ENCODE measurements at regions not wholly inside any gene's neighbourhood (a gene's known extent, or its start where the extent isn't known, plus 50 kb on each side); places are given as distances from the start of the nearest gene placed in this dataset.

- no peak for TF ChIP-seq CTCF (IDR thresholded peaks at IDR 0.05; ENCODE audit: borderline replicate concordance, insufficient read depth, low read depth, low read length)
- no peak overlapping the region for H3K4me3 ChIP-seq (ENCODE audit: low read depth, low read length)
These were observed 114.2 kb downstream of the ZNF621 start for GRCh38 chr3:40639006-40639405.

DNA sequence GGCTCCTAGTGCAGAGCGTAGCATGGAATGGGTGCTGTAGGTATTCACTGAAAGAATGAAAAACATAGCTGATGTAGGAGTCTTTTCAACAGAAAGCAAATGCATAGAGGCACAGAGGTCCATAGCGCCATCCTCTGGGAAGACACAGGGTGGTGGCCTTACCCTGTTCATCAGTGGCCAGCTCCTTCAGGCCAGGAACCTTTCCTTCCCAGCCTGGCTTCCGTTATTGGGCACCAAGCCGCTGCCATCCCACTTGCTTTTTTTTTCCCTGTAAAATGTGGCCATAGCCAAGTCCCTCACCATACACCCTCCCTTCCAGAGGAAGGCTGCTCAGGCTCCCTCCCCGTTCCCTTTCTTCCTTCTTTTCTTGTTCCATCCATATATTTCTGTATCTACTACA is 118.1 kb downstream of the ZNF621 start:
- TF ChIP-seq CTCF (IDR thresholded peaks at IDR 0.05; ENCODE audit: borderline replicate concordance, insufficient read depth, low read depth, low read length): no peak
- no peak overlapping the region for H3K4me3 ChIP-seq (ENCODE audit: low read depth, low read length)

DNA sequence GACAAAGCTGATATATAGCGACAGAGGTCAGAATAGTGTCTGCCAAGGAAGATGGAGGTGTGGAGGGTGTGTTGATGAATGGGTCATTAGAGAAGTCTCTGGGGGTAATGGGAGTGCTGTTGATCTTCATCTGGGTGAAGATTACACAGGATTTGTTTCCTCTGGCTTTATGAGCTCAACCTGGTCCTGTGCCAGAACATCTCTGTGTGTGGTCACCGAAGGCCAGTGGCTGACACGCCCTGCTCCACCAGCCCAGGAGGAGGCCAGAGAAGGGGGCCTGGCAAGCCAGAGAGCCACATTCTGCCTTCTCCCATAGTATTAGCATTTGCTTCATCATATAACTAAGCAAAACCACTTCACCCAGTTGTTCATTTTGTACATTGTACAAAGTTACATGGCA is 121.1 kb downstream of the ZNF621 start:
- TF ChIP-seq CTCF (IDR thresholded peaks at IDR 0.05; ENCODE audit: borderline replicate concordance, insufficient read depth, low read depth, low read length): no peak
- H3K4me3 ChIP-seq (ENCODE audit: low read depth, low read length): no peak overlapping the region

DNA sequence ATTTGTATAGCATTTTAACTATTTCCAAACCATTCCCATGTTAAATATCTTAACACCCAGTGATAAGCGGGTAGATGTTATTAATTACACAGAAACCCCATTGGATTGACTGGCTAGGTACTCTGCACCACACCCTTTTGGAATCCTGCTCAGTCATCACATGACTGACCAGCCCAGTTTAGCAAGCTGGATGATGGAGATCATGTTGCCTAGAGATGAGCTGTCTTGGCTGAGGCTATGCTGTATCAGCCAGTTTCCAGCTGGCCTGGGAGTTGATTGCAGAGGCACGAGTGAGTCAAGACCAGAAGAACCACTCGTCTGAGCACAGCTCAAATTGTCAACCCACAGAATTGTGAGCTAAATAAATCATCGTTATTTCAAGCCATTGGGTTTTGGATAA is 124.6 kb downstream of the ZNF621 start:
- no peak overlapping the region for H3K4me3 ChIP-seq (ENCODE audit: low read depth, low read length)
- TF ChIP-seq CTCF (IDR thresholded peaks at IDR 0.05; ENCODE audit: borderline replicate concordance, insufficient read depth, low read depth, low read length): no peak

DNA sequence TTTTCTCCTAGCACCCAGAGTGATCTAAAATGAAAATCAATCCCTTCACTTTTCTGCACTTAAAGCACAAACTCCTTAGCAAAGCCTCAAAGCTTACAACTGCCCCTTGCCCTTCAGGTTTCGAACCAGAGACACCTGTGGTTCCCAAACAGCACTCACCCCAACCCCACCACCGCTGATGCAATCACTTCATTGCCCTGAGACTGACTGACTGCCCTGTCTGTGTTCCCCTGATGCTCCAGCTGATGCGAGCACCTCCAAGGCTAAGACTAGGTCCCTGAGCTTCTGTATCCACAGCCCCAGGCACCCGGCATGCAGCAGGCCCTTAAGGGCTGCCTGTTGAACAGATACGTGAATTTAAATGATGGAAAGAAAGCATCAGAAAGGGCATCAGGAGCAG is 127.3 kb downstream of the ZNF621 start:
- TF ChIP-seq CTCF (IDR thresholded peaks at IDR 0.05; ENCODE audit: borderline replicate concordance, insufficient read depth, low read depth, low read length): no peak
- no peak overlapping the region for H3K4me3 ChIP-seq (ENCODE audit: low read depth, low read length)

- H3K4me3 ChIP-seq (ENCODE audit: low read depth, low read length): no peak overlapping the region
- TF ChIP-seq CTCF (IDR thresholded peaks at IDR 0.05; ENCODE audit: borderline replicate concordance, insufficient read depth, low read depth, low read length): no peak
These were observed 128.2 kb downstream of the ZNF621 start for GRCh38 chr3:40653001-40653400.

DNA sequence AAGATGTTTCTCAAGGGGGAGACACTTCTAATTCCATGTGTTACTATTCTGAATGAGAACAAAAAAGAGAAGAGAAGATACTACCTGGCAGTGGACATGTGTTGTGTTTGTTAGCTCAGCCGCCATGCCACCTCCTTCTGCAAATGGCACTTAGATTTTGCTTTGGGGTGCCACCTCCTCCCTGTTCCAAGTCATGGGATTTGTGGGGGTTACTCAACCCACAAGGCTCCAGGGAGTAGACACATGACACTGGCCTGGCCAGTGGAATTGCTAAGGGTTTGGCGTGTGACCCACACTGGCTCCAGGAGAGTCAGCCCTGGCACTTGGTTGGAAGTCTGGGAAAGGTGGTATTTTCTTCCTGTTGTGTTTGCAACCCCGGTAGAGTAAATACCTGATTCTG is 129.1 kb downstream of the ZNF621 start:
- no peak for TF ChIP-seq CTCF (IDR thresholded peaks at IDR 0.05; ENCODE audit: borderline replicate concordance, insufficient read depth, low read depth, low read length)
- H3K4me3 ChIP-seq (ENCODE audit: low read depth, low read length): no peak overlapping the region

All from GM12875 (cell line).